Embryonic facial prominence (tissue), 1 donor: ENCODE measurements at regions not wholly inside any gene's neighbourhood (a gene's known extent, or its start where the extent isn't known, plus 50 kb on each side); places are given as distances from the start of the nearest gene placed in this dataset.

Experiments
- DNase-seq: peaks from one replicate; pipeline ENCODE4 v3.0.0-alpha.2; 2016; ENCODE audit errors: extremely low spot score

DNA sequence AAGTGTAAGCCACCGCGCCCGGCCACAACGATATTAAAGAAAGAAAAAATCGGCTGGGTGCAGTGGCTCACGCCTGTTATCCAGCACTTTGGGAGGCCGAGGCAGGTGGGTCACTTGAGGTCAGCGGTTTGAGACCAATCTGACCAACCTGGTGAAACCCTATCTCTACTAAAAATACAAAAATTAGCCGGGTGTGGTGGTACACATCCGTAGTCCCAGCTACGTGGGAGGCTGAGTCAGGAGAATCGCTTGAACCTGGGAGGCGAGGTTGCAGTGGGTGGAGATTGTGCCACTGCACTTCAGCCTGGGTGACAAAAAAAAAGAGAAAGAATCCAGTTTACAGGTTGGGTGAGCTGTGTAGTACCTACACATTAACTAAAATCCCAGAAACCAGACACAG, 99.9 kb upstream of the CACNA1A start:
- no peak for DNase-seq

DNA sequence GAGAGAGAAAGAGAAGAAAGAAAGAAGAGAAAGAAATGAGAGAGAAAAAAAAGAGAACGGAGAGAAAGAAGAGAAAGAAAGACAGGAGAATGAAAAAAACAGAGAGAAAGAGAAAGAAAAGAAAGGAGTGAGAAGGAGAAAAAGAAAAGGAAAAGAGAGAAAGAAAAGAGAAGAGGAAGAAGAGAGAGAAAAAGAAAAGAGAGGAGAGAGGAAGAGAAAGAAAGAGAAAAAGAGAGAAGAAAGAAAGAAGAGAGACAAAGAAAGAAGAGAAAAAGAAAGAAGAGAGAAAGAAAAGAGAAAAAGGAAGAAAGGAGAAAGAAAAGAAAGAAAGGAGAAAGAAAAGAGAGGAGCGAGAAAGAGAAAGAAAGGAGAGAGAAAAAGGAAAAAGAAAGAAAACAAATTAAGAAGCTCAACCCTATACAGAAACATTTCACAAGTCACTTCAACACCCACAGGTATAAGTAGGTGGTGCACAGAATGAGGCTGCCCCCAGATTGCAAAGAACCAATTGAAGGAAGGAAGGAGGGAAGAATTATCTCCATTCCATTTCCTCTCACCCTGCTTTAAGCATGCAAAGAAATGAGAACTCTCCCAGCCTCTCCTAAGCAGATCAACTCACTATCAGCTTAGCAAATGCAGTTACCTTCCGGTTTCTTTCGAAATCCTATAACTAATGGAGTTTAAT, 98.8 kb upstream of the CACNA1A start:
- no peak for DNase-seq

DNA sequence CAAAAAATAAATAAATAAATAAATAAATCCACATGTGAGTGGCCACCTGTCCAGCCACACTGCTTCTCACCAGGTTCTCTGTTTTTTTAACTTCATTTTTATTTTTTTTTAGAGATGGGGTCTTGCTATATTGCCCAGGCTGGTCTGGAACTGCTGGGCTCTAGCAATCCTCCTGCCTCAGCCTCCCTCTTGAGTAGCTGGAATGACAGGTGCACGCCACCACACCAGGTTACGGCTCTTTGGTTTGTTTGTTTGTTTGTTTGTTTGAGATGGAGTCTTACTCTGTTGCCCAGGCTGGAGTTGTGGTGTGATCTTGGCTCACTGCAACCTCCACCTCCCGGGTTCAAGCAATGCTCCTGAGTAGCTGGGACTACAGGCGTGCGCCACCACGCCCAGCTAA, 94.5 kb upstream of the CACNA1A start:
- DNase-seq: no peak

DNA sequence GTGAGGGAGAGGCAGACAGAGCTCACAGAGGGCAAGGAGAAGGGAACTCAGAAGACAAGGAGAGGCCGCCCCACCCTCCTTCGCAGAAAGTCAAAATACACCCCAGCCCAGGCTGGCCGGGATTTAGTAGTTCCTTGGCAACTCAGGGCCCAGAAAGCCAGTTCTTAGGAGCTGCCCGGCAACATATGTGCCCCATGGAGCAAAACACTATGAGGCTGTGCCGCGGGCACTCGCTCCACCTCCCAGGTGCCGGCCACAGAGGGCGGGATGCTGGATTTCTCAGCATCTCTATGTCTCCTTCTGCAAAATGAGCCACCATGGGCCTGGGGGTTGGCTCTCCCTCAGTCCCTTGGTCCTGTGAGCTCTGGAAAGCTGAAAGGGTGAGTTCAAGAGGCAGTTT, 93.8 kb upstream of the CACNA1A start:
- DNase-seq: no peak

DNA sequence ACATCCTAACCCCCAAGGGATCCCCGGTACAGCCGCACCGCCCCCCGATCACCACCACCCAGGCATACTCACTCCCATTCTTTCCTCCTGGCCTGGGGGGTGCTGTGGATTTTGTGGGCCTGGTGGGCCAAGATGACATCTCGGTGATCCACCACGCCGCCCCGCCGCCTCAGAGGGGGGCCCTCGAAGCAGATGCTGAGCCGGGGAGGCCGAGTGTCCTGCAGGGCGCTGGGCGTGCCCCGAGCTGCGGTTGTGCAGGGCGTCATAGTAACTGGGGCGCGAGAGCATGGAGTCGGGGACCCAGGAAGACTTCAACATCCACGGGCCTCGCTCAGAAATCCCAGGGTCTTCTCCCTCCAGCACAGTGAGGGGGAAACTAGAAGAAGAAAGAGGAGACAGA, 93.4 kb upstream of the CACNA1A start:
- DNase-seq: no peak

DNA sequence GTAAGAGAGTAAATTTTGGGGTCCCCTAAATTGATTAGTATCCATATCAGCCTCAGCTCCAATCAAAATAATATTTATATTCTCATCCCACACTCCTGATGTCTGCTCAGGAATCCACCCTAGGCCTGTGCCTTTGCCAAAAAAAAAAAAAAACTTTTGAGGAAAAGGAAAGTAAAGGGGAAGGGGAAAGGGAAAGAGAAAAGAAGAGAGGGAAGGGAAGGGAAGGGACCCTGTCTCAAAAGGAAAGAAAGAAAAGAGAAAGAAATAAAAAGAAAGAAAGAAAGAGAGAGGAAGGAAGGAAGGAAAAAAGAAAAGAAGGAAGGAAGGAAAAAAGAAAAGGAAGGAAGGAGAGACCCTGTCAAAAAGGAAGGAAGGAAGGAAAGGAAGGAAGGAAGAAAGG, 91.8 kb upstream of the CACNA1A start:
- DNase-seq: no peak

DNA sequence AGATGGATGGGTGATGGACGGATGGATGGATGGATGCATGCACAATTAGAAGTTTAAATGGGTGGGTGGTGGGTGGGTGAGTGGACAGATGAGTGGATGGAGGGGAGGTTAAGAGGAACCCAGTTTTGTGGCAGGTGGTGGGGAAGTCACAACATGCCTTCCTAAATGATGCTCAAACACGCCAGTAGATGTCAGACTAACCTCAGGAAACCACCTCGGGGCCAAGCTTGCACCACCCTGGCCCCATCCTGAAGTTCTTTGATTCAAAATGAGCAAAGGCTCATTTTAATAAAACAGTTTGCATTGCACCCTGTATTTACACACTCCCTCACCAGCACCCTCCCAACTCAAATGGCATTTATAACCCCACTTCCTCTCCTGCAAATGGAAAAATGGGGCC, 91.4 kb upstream of the CACNA1A start:
- DNase-seq: peak; percentile 50

DNA sequence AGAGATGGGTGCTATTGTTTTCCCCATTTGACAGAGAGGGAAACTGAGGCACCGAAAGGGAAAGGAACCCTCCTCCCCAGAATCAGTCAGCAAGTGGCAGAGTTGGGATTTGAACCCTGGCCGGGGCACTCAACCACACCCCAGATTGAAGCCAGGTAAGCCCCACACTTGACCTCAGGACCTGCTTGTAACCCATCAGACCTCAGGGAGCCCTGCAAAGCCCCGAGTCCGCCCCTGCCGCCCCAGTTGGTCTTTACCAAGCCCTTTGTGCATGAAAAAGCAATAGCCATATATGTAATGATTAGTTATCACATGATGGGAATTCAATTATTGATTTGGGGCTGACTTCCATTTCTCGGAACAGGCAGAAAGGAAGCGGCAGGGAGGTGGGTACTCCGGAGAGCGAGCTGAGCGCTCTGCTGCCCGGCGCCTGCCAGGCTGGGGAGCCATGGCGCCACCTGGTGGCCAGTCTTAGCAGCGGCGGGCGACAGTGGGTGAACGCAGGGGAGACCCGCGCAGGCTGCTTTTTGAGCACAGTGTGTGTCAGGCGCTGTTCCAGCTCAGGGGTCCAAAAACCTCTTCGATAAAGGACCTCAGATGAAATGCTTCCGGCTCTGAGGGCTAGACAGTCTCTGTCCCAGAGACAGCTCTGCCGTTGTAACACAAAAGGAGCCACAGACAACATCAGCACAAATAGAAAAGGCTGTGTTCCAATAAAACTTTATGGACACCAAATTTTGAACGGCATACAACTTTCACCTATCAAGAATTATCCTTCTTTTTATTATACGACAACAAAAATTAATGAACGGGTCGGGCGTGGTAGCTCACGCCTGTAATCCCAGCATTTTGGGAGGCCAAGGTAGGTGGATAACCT, 82.9 kb upstream of the CACNA1A start:
- DNase-seq: peak; percentile 12

DNA sequence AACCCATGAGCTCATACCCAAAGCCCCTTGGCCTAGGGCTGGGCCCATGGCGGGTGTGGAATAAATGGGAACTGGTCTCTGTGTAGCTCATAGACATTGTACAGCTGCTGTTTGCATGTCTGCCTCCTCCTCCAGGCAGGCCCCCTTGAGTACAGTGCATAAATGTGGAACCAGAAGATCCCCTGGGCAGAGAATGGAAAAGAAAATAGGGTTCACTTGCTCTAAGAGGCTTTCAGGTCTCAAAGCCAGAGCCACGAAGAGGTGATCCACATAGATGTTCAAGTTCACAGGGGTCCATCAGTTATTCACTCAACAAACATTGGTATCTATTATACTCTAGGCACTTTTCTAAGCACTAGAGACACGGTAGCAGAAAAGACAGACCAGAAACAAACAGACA, 79.2 kb upstream of the CACNA1A start:
- no peak for DNase-seq

DNA sequence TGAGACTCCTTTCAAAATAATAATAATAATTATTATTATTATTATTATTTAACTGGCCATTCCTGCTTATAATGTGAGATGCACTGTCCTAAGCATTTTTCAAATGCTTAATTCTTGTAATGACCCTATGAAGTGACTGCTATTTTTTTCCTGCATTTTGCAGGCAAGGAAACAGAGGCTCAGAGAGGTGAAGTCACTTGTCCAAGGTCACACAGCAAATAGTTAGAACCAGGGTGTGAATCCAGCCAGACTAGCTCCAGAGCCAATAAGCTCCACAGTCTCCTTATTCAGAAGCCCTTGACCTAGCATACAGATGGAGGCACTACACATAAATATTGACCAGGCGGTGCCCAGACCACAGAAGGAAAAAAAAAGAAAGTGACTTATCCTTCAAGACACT, 77.5 kb upstream of the CACNA1A start:
- no peak for DNase-seq

DNA sequence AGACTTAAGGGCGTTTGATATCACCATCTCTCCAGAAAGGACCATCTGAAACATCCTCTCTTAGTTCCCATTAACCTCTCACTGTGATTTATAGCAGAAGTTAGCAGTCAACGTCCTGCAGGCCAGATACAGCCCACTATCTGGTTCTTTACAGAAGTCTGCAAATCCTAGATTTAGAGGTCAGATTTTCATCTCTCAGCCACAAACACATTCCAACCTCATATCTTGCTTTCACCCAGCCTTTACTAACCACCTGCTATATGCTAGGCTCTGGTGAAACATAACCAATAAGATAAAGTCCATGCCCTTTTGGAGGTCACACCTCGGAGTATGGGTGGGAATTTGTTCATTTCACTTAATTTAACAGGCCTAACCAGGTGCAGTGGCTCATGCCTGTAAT, 76.8 kb upstream of the CACNA1A start:
- no peak for DNase-seq

DNA sequence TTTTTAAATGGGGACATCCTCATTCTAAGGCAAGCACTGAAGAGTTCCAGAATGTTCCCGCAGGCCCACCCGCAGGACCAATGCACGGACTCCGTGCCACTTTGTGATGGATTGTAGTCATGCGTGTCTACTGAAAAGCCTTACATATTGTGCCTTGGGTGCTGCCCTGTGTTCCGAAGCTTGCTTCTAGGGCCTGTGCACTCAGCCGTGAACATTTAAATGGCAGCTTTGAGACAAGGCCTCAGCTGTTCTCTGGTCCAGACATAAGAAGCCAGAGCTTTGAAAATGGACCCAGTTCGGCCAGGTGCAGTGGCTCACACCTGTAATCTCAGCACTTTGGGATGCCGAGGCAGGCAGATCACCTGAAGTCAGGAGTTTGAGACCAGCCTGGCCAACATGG, 75.3 kb upstream of the CACNA1A start:
- no peak for DNase-seq

DNA sequence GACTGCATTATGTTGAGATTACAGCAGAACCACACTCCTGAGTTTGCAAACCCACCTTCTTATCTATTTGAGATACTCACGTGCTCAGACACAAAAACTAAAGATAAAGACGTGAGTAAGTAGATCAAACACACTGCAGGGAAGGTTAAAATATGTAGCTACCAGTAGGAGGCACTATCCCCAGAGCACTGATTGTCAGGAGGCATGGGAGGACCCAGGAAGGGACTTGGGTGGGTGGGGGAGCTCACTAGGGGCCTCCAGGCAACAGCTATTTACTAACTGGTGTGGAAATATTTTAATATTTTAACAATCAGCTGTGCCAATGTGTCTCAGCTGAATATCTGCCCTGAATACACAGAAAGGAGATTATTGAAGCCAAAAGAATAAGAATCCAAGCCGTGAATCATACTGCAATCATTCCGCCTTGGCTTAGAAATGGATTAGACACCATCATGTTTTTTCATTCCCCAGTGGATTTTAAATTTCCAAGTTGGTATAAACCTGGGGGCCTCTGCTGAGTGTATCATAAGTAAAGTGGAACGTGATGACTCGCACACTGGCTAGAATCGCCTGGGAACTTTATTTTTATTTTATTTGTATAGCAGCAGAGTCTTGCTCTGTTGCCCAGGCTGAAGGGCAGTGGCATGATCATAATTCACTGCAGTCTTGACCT, 73.2 kb upstream of the CACNA1A start:
- no peak for DNase-seq

DNA sequence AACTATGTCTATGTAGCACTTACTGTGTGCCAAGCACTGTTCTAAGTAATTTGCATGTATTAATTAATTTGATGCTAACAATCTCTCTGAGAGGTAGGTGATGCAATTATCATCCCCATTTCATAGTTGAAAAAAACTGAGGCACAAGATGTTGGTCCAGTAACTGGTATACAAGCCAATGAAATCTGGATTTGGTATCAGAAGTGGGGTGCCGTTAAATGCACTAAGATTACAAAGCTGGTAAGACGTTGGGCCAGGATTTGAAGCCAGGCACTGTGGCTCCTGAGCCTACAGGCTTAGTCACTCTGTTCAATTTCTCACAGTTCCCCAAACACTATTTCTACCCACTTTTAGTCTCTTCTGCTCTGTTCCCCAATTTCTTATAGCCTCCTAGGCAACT, 70.4 kb upstream of the CACNA1A start:
- no peak for DNase-seq

DNA sequence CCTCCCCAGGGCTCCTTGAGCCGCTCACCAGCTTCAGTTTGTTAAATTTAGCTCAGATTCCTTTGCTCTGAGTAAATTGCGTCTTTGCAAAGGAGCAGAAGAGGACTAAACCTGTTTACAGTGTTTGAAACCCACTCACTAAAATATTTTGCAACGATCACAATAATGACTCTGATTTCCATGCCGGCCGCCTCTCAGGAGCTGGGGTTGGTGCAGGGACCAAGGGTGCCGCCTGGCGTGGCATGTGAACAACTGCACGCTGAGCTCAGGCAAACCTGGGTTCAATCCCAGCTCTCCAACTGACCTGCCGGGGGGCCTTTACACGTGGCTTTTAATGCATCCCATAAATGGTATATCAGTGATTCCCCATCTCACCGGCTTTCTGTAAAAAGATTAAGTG, 68.7 kb upstream of the CACNA1A start:
- DNase-seq: no peak

DNA sequence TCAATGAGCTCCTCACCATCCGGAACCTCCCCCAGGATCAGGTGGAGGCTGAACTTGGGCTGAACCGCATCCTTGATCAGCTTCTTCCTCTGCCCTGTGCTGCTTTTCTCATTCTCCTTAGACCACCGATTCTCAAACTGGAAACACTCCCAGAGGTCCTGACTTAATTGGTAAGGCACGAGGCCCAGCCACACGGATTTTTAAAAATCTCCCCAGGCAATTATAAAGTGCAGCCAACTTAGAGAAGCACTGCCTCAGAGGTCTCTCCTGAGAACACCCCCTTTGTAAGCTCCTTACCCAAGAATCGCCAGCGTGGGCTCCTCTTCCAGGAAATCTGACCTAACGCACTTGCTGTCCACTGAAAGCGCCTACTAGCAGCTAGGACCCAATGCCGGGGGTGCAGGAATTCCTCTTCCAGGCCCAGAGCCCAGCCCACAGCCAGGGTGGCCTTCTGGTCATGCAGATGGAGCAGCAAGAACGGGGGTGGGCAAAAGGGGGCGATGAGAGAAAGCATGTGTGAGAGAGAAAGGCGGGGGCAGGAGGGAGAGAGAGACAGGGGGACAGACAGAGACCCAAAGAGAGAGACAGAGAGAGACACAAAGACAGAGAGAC, 66.9 kb upstream of the CACNA1A start:
- DNase-seq: no peak

DNA sequence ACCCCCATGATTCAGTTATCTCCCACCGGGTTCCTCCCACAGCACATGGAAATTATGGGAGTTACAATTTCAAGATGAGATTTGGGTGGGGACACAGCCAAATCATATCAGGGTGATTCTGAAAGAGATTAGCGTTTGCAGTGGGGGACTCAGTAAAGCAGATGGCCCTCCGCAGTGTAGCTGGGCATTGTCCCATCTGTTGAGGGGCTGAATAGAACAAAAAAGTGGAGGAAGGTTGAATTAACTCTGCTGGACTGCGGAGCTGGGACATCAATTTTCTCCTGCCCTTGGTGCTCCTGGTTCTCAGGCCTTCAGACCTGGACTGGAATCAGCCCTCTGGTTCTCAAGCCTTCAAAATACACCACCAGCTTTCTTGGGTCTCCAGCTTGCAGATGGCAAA, 55.2 kb upstream of the CACNA1A start:
- no peak for DNase-seq

DNA sequence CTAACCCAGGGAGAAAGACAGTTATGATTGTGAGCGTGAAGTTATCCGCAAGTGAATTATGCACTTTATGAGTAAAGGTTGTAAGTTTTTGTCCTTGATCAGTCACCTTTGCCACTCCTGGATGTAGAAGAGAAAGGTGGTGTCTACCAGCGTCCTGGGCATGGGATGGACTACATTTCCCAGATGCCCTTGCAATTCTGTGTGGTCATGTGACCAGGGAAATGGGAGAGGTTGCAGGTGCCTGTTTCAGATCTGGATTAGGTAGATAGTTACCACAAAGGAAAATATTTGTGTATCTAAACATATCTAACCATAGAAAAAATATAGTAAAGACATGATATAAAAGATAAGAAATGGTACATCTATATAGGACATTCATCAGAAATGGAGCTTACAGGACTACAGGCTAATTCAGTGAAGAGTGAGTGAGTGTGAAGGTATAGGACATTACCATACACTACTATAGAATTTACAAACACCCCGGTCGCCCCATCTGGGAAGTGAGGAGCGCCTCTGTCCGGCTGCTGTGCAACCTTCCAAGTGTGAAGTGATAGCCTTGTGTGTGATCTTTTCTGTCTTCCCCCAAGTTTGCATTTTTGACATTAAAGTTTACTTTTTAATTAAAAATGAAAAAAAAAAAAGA, 51.6 kb upstream of the CACNA1A start:
- DNase-seq: no peak

DNA sequence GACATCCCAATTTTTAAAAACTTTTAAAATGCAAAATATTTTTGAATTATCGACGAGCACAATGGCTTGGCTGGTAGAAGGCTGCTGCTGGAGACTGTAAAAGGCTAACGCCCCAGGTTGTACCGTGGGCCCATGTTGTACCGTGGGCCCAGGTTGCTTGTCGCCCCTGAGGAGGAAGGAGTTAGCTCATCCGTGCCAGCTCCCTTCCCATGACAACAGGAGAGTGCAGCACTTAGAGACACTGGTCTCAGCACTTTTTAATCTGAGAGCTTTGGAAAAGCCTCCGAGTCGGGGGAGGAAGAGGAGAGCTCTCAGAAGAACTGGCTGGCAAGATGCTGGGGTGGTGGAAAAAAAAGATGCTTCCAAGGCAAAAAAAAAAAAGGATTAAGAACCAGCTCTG, 50.3 kb upstream of the CACNA1A start:
- DNase-seq: no peak
